K562 (cell line): ENCODE measurements at regions not wholly inside any gene's neighbourhood (a gene's known extent, or its start where the extent isn't known, plus 50 kb on each side); places are given as distances from the start of the nearest gene placed in this dataset.

ENCODE experiments used
- ATAC-seq: fragments of 200-7000 bp; cut with Tn5 transposase; 3 replicates; pipeline ENCODE4 v1.9.1; 2020; ENCODE audit warnings: moderate library complexity
- BruUV-seq: library from RNA; stranded (reverse); fragments of 400-500 nt; replicated peaks from 2 replicates; lab custom pipeline; 2021; lab: Mats Ljungman, UMichigan
- CTCF ChIA-PET: fragments of 300-600 bp; formaldehyde crosslinking; extraction: SDS; loops from one replicate; lab custom pipeline; 2021; ENCODE audit warnings: low intra/inter-chr PET ratio; lab: Yijun Ruan, JAX
- POLR2A ChIA-PET: fragments of 300-600, 350-650 bp; sonication (Branson Sonifier 250); formaldehyde crosslinking; extraction: SDS; loops from one replicate; lab custom pipeline; 2021; ENCODE audit warnings: antibody characterized with exemption, inconsistent platforms; lab: Yijun Ruan, JAX
- DNase-seq, 4 experiments: peaks; one replicate each; pipeline versions ENCODE4 v3.0.0 to v3.0.0-alpha.2; 2011 to 2018; ENCODE audit warnings: low spot score in 3 of 4, mixed read lengths in 3 of 4; ENCODE audit errors: extremely low read depth in 1 of 4
- FAIRE-seq: peaks from 2 replicates; lab custom pipeline; 2011; peaks lifted over from hg19 to GRCh38; lab: Jason Lieb, UNC
- H2AFZ ChIP-seq: 2 replicates; pipeline ENCODE4 v1.6.0; 2011; ENCODE audit warnings: low read depth, low read length, control low read depth, inconsistent platforms
- H3K27ac ChIP-seq: fragments of 200-600 bp; 3 replicates; pipeline ENCODE4 v1.8.0; 2011; ENCODE audit warnings: low read depth, mild to moderate bottlenecking, control low read depth, inconsistent platforms, low read length, moderate library complexity, mixed read lengths; ENCODE audit errors: extremely low read depth
- H3K27me3 ChIP-seq, 2 experiments: fragments of 300-600 bp in 1 of 2; 2 replicates in 1 of 2; 3 replicates in 1 of 2; pipeline versions ENCODE4 v1.6.0 to v1.8.0; 2011; ENCODE audit warnings: inconsistent platforms in 2 of 2, low read length in 2 of 2, mild to moderate bottlenecking in 1 of 2, mixed read lengths in 1 of 2, moderate library complexity in 1 of 2; ENCODE audit not compliant: control insufficient read depth in 2 of 2, insufficient read depth in 2 of 2
- H3K36me3 ChIP-seq: fragments of 300-600 bp; 3 replicates; pipeline ENCODE4 v1.8.0; 2011; ENCODE audit warnings: mild to moderate bottlenecking, low read length, inconsistent platforms; ENCODE audit not compliant: control insufficient read depth, insufficient read depth
- H3K4me1 ChIP-seq, 2 experiments: fragments of 200-600 bp in 1 of 2; replicated peaks in 1 of 2; 2 replicates in 1 of 2; 3 replicates in 1 of 2; pipeline versions ENCODE4 v1.5.1 to v1.8.0; 2011; ENCODE audit warnings: inconsistent platforms in 2 of 2, low read length in 2 of 2, mild to moderate bottlenecking in 1 of 2, mixed read lengths in 1 of 2, moderate library complexity in 1 of 2; ENCODE audit not compliant: control insufficient read depth in 2 of 2, insufficient read depth in 2 of 2
- H3K4me2 ChIP-seq: 2 replicates; pipeline ENCODE4 v1.6.1; 2011; ENCODE audit warnings: low read length, control low read depth, inconsistent platforms, mixed read lengths; ENCODE audit not compliant: insufficient read depth
- H3K4me3 ChIP-seq: fragments of 200-600 bp; sonication (generic), shearing (Covaris generic); 2 replicates; pipeline ENCODE4 v1.5.1; 2016; ENCODE audit warnings: control low read depth, inconsistent platforms
- H3K79me2 ChIP-seq: fragments of 200-600 bp; 3 replicates; pipeline ENCODE4 v1.8.0; 2011; ENCODE audit warnings: low read length, inconsistent platforms; ENCODE audit not compliant: control insufficient read depth, insufficient read depth
- H3K9ac ChIP-seq, 2 experiments: 2 replicates each; pipeline versions ENCODE4 v1.6.0 to v1.6.1; 2011; ENCODE audit warnings: low read depth in 2 of 2, low read length in 2 of 2, control low read depth in 1 of 2, inconsistent platforms in 1 of 2, mild to moderate bottlenecking in 1 of 2, mixed read lengths in 1 of 2; ENCODE audit not compliant: insufficient read depth in 1 of 2
- H3K9me1 ChIP-seq: one replicate; pipeline ENCODE4 v1.6.0; 2011; ENCODE audit warnings: inconsistent platforms, mild to moderate bottlenecking, low read length, moderate library complexity; ENCODE audit not compliant: control insufficient read depth, insufficient read depth
- H3K9me3 ChIP-seq: replicated peaks from 2 replicates; pipeline ENCODE4 v1.5.1; 2011; ENCODE audit warnings: low read depth, low read length, inconsistent platforms; ENCODE audit not compliant: control insufficient read depth, insufficient read depth
- H4K20me1 ChIP-seq: replicated peaks from 2 replicates; pipeline ENCODE4 v1.6.1; 2011; ENCODE audit warnings: low read length, inconsistent platforms, mixed read lengths; ENCODE audit not compliant: control insufficient read depth, insufficient read depth
- DLX4 ChIP-seq: fragments of 250-450 bp; sonication (Bioruptor Pico); IDR thresholded peaks from 2 replicates; pipeline ENCODE4 v1.6.1; 2021; ENCODE audit warnings: mild to moderate bottlenecking
- HCFC1 ChIP-seq: IDR thresholded peaks from 2 replicates; pipeline ENCODE4 v1.6.1; 2012; ENCODE audit warnings: low read depth, low read length, improper control_type of control experiment
- HOXB6 ChIP-seq: fragments of 250-450 bp; sonication (Bioruptor Pico); IDR thresholded peaks from 2 replicates; pipeline ENCODE4 v1.5.1; 2022; ENCODE audit warnings: mild to moderate bottlenecking, borderline replicate concordance
- NBN ChIP-seq: fragments of 450-650 bp; IDR thresholded peaks from 2 replicates; pipeline ENCODE4 v1.6.1; 2016; ENCODE audit warnings: low read depth, mild to moderate bottlenecking
- NR3C1 ChIP-seq: sonication (generic); formaldehyde crosslinking; IDR thresholded peaks from 2 replicates; pipeline ENCODE4 v1.8.1; 2022; ENCODE audit warnings: missing genetic modification reagents
- OTX1 ChIP-seq: fragments of 450-650 bp; formaldehyde crosslinking; IDR thresholded peaks from 2 replicates; pipeline ENCODE4 v1.4.0; 2022; ENCODE audit warnings: mild to moderate bottlenecking
- PHF8 ChIP-seq: fragments of 200-600 bp; sonication (generic); IDR thresholded peaks from 2 replicates; pipeline ENCODE4 v1.6.1; 2012; ENCODE audit warnings: mixed run types, mild to moderate bottlenecking, inconsistent platforms, low read length, moderate library complexity, borderline replicate concordance
- PTTG1 ChIP-seq: fragments of 450-650 bp; IDR thresholded peaks from 2 replicates; pipeline ENCODE4 v1.6.1; 2016; ENCODE audit warnings: low read depth, mild to moderate bottlenecking, missing genetic modification characterization, missing compliant biosample characterization
- RBBP5 ChIP-seq: fragments of 200-600 bp; sonication (generic); IDR thresholded peaks from 2 replicates; pipeline ENCODE4 v1.6.1; 2012; ENCODE audit warnings: borderline replicate concordance, mild to moderate bottlenecking, low read length, control low read depth, inconsistent platforms; ENCODE audit not compliant: insufficient read depth, poor library complexity, severe bottlenecking
- SMAD1 ChIP-seq: fragments of 150-350 bp; IDR thresholded peaks from 2 replicates; pipeline ENCODE4 v1.6.1; 2014; ENCODE audit warnings: low read length, low read depth; ENCODE audit not compliant: partially characterized antibody
- SRSF9 ChIP-seq: fragments of 200-400 bp; formaldehyde crosslinking; IDR thresholded peaks from 2 replicates; pipeline ENCODE4 v1.6.1; 2017; ENCODE audit warnings: low read depth, low read length, borderline replicate concordance
- TCF7 ChIP-seq: sonication (generic); IDR thresholded peaks from 2 replicates; pipeline ENCODE4 v1.6.1; 2016; ENCODE audit warnings: antibody characterized with exemption, borderline replicate concordance
- ZNF175 ChIP-seq: fragments of 200-800 bp; sonication (Bioruptor generic); IDR thresholded peaks from 2 replicates; pipeline ENCODE4 v1.6.1; 2016; ENCODE audit warnings: low read depth, mild to moderate bottlenecking, missing genetic modification characterization, missing compliant biosample characterization
- ZNF212 ChIP-seq: fragments of 450-650 bp; formaldehyde crosslinking; IDR thresholded peaks from 2 replicates; pipeline ENCODE4 v1.4.0; 2020; ENCODE audit warnings: mild to moderate bottlenecking
- ZNF274 ChIP-seq: IDR thresholded peaks from 2 replicates; pipeline ENCODE4 v1.6.1; 2011; ENCODE audit warnings: low read depth, mild to moderate bottlenecking, low read length, moderate library complexity, borderline replicate concordance
- WGBS: fragments of 100-300 bp; shearing (Covaris generic); methylation state at CpG from one replicate; pipeline ENCODE4 v1.1.6; 2016; ENCODE audit warnings: low coverage, mixed read lengths; ENCODE audit not compliant: insufficient coverage; ENCODE audit errors: missing lambda C conversion rate; 5-methylcytosine and 5-hydroxymethylcytosine counted together
- in situ Hi-C: fragments of 300-500 bp; cut with MboI; formaldehyde crosslinking; loops from 4 replicates; pipeline ENCODE4 v1.15.0; 2018; ENCODE audit warnings: inconsistent platforms, mixed read lengths
- intact Hi-C: fragments of 100-400 bp; cut with micrococcal nuclease; formaldehyde crosslinking; loops from 2 replicates; pipeline ENCODE4 v1.14.2; 2022
- TF ChIP-seq, protein P1 (sequence below): fragments of 250-450 bp; sonication (Bioruptor Pico); IDR thresholded peaks from 2 replicates; pipeline ENCODE4 v1.9.0; 2021; ENCODE audit warnings: mild to moderate bottlenecking

DNA sequence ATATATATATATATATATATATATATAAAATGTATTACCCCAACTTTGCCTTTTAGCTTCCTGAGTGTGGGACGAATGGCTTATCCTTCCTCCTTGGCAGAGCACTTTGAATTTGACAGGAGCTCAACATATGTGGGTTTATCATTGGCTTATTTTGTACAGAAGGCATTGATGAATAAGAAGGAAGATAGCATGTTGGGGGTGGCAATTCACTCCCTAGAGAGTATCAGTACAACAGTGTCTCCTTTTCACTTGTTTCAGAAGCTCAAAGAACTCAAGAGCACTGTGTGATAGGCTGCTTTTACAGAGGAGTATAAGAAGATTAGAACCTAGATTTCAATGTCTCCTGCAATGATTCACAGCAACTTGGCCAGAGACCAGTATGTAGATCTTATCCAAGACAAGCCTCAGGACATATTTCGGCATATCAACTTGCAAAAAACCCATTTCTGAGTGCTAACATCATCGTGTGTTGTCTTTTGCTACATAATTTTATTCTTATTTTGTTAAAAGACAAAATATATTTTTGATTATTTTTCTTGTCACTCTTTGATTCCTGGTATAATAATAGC lies 345.8 kb downstream of the SOCS6 start:
- H3K9ac ChIP-seq, result no peak overlapping the region
- H3K79me2 ChIP-seq, result no peaks in the 10 kb centered on the region
- ATAC-seq, result no peak
- no peak for DNase-seq
- H4K20me1 ChIP-seq, result no peaks in the 10 kb centered on the region
- 0% methylated on average over 3 of the region's 3 CpGs for WGBS
- no TSS peak for BruUV-seq
- H3K36me3 ChIP-seq, result no peaks in the 10 kb centered on the region
- H3K27me3 ChIP-seq, result no peaks in the 10 kb centered on the region
- H3K4me3 ChIP-seq, result no peak overlapping the region
- no peak overlapping the region for H2AFZ ChIP-seq
- no peak overlapping the region for H3K4me2 ChIP-seq
- CTCF ChIA-PET, result no interaction called here
- TF ChIP-seq ZNF175 (CRISPR knock-in tag) (no peak), SMAD1 (no peak), HCFC1 (no peak), RBBP5 (no peak), NBN (no peak)
- TF ChIP-seq, all 486 proteins: peak for 0
- Histone ChIP-seq H3K9me1 (no peaks in the 10 kb centered on the region), H3K27ac (no peak overlapping the region), H3K4me1 (no peaks in the 10 kb centered on the region), H3K9me3 (no peaks in the 10 kb centered on the region)
- no peak for FAIRE-seq
- POLR2A ChIA-PET, result no interaction called here
- intact Hi-C loops (no loop called here), in situ Hi-C loops (no loop called here)

DNA sequence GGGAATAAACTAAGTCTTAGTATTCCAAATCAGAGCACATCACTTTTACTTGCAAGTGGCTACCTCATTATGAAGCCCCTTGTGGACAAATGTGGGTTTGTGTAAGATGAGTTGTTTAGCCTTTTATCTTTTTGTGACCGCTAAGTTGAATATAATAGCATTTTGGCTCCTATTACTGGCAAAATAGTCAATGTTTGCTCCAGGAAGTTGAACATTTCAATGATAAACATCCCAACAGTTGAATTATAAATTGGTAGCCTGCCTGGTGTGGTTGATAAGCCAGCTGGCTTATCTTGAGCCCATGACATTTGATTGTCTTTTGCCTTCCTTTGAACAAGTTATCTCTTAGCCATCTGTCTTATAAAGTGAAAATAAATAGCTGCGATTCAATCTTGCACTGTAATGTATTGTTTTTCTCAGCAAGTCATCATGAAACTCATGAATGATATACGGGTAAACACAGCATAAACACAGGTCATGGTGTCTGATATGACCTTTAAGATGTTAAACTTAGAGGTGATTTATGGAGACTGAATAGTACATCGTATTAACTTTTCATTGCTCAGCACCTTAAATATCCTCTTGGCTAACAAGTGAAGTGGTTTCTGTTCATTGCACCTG lies 338.4 kb downstream of the SOCS6 start:
- H3K27me3 ChIP-seq, result no peaks in the 10 kb centered on the region
- BruUV-seq, result no TSS peak
- H4K20me1 ChIP-seq, result no peaks in the 10 kb centered on the region
- POLR2A ChIA-PET, result no interaction called here
- WGBS, result 0% methylated on average over 4 of the region's 4 CpGs
- H3K36me3 ChIP-seq, result no peaks in the 10 kb centered on the region
- no peak overlapping the region for H3K4me3 ChIP-seq
- ATAC-seq (no peak), FAIRE-seq (no peak), DNase-seq (no peak)
- no peaks in the 10 kb centered on the region for H3K4me1 ChIP-seq
- no peaks in the 10 kb centered on the region for H3K9me3 ChIP-seq
- H3K79me2 ChIP-seq, result no peaks in the 10 kb centered on the region
- H3K9ac ChIP-seq, result no peak overlapping the region
- H3K27ac ChIP-seq, result no peak overlapping the region
- H2AFZ ChIP-seq, result no peak overlapping the region
- H3K4me2 ChIP-seq, result no peak overlapping the region
- no peaks in the 10 kb centered on the region for H3K9me1 ChIP-seq
- in situ Hi-C loops, result no loop called here
- CTCF ChIA-PET, result no interaction called here
- intact Hi-C loops, result no loop called here
- TF ChIP-seq NR3C1 (CRISPR knock-in tag) (no peak), DLX4 (CRISPR knock-in tag) (no peak), OTX1 (no peak), ZNF212 (CRISPR knock-in tag) (no peak), SRSF9 (no peak), TCF7 (no peak), PTTG1 (tag) (no peak), ZNF274 (no peak), HOXB6 (CRISPR knock-in tag) (no peak), PHF8 (no peak)
- TF ChIP-seq, protein P1, sequence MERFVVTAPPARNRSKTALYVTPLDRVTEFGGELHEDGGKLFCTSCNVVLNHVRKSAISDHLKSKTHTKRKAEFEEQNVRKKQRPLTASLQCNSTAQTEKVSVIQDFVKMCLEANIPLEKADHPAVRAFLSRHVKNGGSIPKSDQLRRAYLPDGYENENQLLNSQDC (CRISPR knock-in tag), result no peak
